IgD-negative memory B cell (primary cell): ENCODE measurements at regions not wholly inside any gene's neighbourhood (a gene's known extent, or its start where the extent isn't known, plus 50 kb on each side); places are given as distances from the start of the nearest gene placed in this dataset.
A peak's percentile ranks its signal among the peaks of the same experiment; 100 is the strongest.

Experiments
- H3K27ac Mint-ChIP-seq, 3 donors: one replicate each; pipeline ENCODE4 v1.8.0; 2020 to 2022; ENCODE audit warnings: mild to moderate bottlenecking in 3 of 3, mixed read lengths in 3 of 3, moderate library complexity in 1 of 3
- H3K27me3 Mint-ChIP-seq: one replicate; pipeline ENCODE4 v1.8.0; 2021; ENCODE audit warnings: mixed read lengths
- H3K36me3 Mint-ChIP-seq: one replicate; pipeline ENCODE4 v1.8.0; 2020; ENCODE audit warnings: mild to moderate bottlenecking, mixed read lengths
- H3K4me1 Mint-ChIP-seq, 3 donors: one replicate each; pipeline ENCODE4 v1.8.0; 2020 to 2022; ENCODE audit warnings: mixed read lengths in 3 of 3, mild to moderate bottlenecking in 1 of 3
- H3K4me3 Mint-ChIP-seq, 4 donors: one replicate each; pipeline ENCODE4 v1.8.0; 2020 to 2022; ENCODE audit warnings: mild to moderate bottlenecking in 4 of 4, mixed read lengths in 4 of 4, moderate library complexity in 3 of 4
- H3K9me3 Mint-ChIP-seq, 3 donors: one replicate each; pipeline ENCODE4 v1.8.0; 2020 to 2021; ENCODE audit warnings: mixed read lengths in 3 of 3, mild to moderate bottlenecking in 1 of 3

DNA sequence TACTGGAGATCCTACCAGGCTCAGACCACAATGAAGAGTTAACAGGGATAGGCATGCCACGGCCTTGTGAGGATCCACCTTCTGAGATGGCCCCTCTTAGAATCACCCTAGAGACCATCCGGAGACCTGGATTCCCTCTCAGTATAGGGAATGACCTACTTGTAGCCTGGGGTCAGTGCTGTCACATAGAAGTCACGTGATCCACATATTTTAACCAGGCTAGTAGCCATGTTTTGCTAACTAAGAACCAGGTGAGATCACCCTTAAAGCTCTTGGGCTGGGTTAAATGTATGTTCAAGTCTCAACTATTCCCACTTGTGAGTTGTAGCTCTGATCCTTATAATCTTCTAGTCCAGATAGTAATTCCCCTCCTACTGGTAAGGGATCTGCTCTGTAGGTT, 215.4 kb downstream of the CCNG2 start:
- H3K9me3 Mint-ChIP-seq, result peaks cover 0 to 5% (median 2%) of the 10 kb centered on the region in 3 donors
- H3K4me1 Mint-ChIP-seq, result peaks cover 0 to 3% (median 2%) of the 10 kb centered on the region in 3 donors
- no peak overlapping the region for H3K4me3 Mint-ChIP-seq
- H3K27me3 Mint-ChIP-seq, result no peaks in the 10 kb centered on the region
- no peaks in the 10 kb centered on the region for H3K36me3 Mint-ChIP-seq
- H3K27ac Mint-ChIP-seq, result no peak overlapping the region

- Mint-ChIP-seq H3K4me3 (no peak overlapping the region), H3K36me3 (no peaks in the 10 kb centered on the region), H3K27ac (no peak overlapping the region), H3K9me3 (peaks cover 0 to 5% (median 0%) of the 10 kb centered on the region in 3 donors), H3K27me3 (peaks cover 2% of the 10 kb centered on the region), H3K4me1 (peaks cover 0 to 2% (median 0%) of the 10 kb centered on the region in 3 donors)
These were observed 219.0 kb downstream of the CCNG2 start for GRCh38 chr4:77375866-77376607.

- no peak overlapping the region for H3K4me3 Mint-ChIP-seq
- H3K27me3 Mint-ChIP-seq, result peaks cover 2% of the 10 kb centered on the region
- peaks cover 0 to 2% (median 0%) of the 10 kb centered on the region in 3 donors for H3K9me3 Mint-ChIP-seq
- H3K27ac Mint-ChIP-seq, result peak overlapping the region in 1 of 3 donors; percentile 29
- H3K4me1 Mint-ChIP-seq, result peaks cover 0 to 2% (median 0%) of the 10 kb centered on the region in 3 donors
- H3K36me3 Mint-ChIP-seq, result no peaks in the 10 kb centered on the region
These were observed 219.9 kb downstream of the CCNG2 start for GRCh38 chr4:77376788-77377460.

DNA sequence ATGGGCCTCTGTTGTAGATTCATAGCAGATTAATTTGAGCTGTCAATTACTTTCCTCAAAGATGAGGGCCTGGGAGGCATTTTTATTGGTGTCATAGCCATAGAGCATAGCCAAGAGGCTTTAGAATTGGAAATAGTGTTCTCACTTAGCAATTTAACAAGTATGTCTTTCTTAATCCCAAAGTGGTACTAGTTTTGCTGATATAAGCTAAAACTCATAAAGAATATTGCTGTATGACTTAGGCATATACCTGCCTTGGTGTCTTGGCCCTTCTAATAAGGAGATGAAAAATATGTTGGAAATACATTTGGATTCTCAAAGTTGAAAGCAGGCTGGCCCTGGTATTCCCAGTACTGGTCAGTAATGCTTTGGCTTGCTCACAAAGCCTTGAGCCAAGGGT, 221.5 kb upstream of the CXCL13 start:
- Mint-ChIP-seq H3K4me3 (no peak overlapping the region), H3K9me3 (no peaks in the 10 kb centered on the region), H3K36me3 (no peaks in the 10 kb centered on the region), H3K4me1 (peaks cover 0 to 3% (median 0%) of the 10 kb centered on the region in 3 donors), H3K27me3 (no peaks in the 10 kb centered on the region), H3K27ac (no peak overlapping the region)

GRCh38 chr4:77385124-77385969, 220.3 kb upstream of the CXCL13 start:
- H3K4me3 Mint-ChIP-seq, result no peak overlapping the region
- H3K36me3 Mint-ChIP-seq, result no peaks in the 10 kb centered on the region
- H3K9me3 Mint-ChIP-seq, result no peaks in the 10 kb centered on the region
- H3K27me3 Mint-ChIP-seq, result peaks cover 1% of the 10 kb centered on the region
- H3K27ac Mint-ChIP-seq, result peak overlapping the region in 1 of 3 donors; percentile 52
- H3K4me1 Mint-ChIP-seq, result peaks cover 0 to 3% (median 0%) of the 10 kb centered on the region in 3 donors

DNA sequence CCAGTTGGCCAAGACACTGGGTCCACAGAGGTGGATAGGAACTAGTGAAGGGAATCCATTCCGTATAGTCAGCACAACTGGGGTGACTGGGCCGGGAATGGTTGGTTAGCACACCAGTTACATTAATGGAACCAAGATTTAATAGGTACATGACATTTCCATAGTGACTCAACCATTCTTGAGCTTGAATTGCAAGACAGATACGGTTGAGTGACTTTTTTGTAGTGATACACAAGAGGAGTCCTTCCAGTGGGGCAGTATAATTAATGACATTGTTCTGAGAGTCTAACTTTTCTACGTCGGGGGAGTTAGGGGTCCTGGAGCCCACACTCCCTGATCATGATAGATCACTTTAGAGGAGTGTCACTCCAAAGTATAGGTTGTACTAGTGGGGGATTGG, 211.6 kb upstream of the CXCL13 start:
- peaks cover 1% of the 10 kb centered on the region for H3K27me3 Mint-ChIP-seq

DNA sequence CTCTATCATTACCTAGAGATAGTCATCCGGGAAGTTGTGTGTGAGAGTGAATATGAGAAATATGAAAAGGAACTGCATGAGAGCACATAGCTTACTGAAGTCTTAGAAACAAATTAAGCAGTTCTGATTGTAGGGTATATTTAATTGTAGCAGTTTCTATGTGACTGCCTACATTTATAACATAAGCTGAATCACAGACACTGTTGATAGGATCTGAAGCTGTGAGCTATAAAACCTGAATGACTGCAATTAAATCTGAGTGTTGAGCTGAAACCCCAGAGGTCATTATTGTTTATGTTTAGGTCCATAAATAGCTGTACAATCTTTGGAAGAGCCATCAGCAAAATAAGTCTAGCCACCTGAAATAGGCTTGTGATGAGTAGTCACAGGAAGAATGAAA, 210.1 kb upstream of the CXCL13 start:
- Mint-ChIP-seq H3K4me1 (no peaks in the 10 kb centered on the region), H3K9me3 (peaks cover 0 to 8% (median 0%) of the 10 kb centered on the region in 3 donors), H3K4me3 (no peak overlapping the region), H3K36me3 (peaks cover 1% of the 10 kb centered on the region), H3K27me3 (no peaks in the 10 kb centered on the region), H3K27ac (no peak overlapping the region)

More for the DNA sequence above, 211.6 kb upstream of the CXCL13 start:
- peaks cover 1% of the 10 kb centered on the region for H3K36me3 Mint-ChIP-seq
- no peaks in the 10 kb centered on the region for H3K4me1 Mint-ChIP-seq
- no peak overlapping the region for H3K4me3 Mint-ChIP-seq
- H3K9me3 Mint-ChIP-seq, result peaks cover 0 to under 1% (median 0%) of the 10 kb centered on the region in 3 donors
- no peak overlapping the region for H3K27ac Mint-ChIP-seq

DNA sequence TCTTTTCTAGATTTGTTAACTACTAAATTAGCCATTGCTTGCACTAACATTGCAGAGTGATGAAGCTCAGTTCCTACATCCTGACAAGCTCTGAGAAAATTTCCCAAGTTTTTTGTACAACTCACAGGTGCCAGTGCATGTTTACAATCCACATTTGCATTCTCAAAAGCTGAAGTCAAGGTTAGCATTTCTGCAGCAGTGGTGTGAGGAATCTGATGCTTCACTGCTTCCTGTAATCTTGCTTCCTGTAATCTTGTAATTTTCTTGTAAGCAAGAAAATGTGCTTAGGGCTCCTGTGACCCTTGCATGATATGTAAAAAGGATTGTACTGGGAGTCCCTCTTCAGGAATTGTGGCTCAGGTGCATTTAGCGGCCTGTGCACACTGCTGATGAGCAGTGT, 207.4 kb upstream of the CXCL13 start:
- Mint-ChIP-seq H3K27ac (no peak overlapping the region), H3K4me3 (no peak overlapping the region), H3K27me3 (no peaks in the 10 kb centered on the region), H3K4me1 (no peaks in the 10 kb centered on the region), H3K36me3 (peaks cover 4% of the 10 kb centered on the region), H3K9me3 (peaks cover 0 to 8% (median 4%) of the 10 kb centered on the region in 3 donors)

- Mint-ChIP-seq H3K9me3 (peaks cover 0 to 8% (median 4%) of the 10 kb centered on the region in 3 donors), H3K27me3 (peaks cover 2% of the 10 kb centered on the region)
These were observed 205.8 kb upstream of the CXCL13 start for GRCh38 chr4:77399831-77400230.

DNA sequence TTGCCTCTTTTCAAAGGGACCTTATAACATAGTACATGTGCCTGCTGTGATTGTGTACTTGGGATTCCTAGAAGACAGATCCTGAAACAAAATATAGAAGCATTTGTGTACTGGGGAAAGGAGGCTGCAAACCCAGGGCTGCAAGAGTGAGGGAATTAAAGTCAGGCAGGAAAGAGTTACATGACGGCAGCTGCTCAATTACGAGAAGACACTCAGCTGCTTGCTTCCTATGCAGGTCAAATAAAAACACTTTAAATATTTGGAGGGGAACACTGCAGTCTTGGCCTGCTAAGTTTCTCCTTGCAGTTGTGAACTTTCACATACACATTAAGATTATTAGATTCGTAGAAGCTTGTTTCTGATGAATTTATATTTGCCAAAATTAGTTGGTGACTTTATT, 191.9 kb upstream of the CXCL13 start:
- no peaks in the 10 kb centered on the region for H3K36me3 Mint-ChIP-seq

More at GRCh38 chr4:77399831-77400230, 205.8 kb upstream of the CXCL13 start:
- Mint-ChIP-seq H3K27ac (no peak overlapping the region), H3K4me1 (no peaks in the 10 kb centered on the region), H3K36me3 (peaks cover 2% of the 10 kb centered on the region), H3K4me3 (no peak overlapping the region)

DNA sequence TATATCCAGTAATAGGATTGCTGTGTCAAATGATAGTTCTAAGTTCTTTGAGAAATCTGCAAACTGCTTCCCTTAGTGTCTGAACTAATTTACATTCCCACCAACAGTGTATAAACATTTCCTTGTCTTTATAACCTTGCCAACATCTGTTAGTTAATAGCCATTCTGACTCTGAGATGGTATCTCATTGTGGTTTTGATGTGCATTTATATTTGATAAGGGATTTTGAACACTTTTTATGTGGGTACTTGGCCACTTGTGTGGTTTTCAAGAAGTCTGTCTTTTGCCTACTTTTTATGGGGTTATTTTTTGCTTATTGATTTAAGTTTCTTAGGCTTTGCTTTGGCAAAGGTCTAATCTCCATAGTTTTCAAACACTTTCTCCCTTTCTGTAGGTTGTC, 189.9 kb upstream of the CXCL13 start:
- H3K4me1 Mint-ChIP-seq, result no peaks in the 10 kb centered on the region
- H3K9me3 Mint-ChIP-seq, result no peaks in the 10 kb centered on the region
- H3K36me3 Mint-ChIP-seq, result no peaks in the 10 kb centered on the region
- no peak overlapping the region for H3K4me3 Mint-ChIP-seq
- H3K27ac Mint-ChIP-seq, result no peak overlapping the region
- peaks cover 5% of the 10 kb centered on the region for H3K27me3 Mint-ChIP-seq

More for the DNA sequence above, 191.9 kb upstream of the CXCL13 start:
- Mint-ChIP-seq H3K27me3 (peaks cover 4% of the 10 kb centered on the region), H3K9me3 (no peaks in the 10 kb centered on the region), H3K4me3 (peak overlapping the region in 1 of 4 donors; percentile 43), H3K27ac (no peak overlapping the region), H3K4me1 (no peaks in the 10 kb centered on the region)

GRCh38 chr4:77418333-77418732, 187.3 kb upstream of the CXCL13 start:
- Mint-ChIP-seq H3K27ac (no peak overlapping the region), H3K9me3 (no peaks in the 10 kb centered on the region), H3K27me3 (peaks cover 5% of the 10 kb centered on the region), H3K36me3 (no peaks in the 10 kb centered on the region), H3K4me1 (no peaks in the 10 kb centered on the region), H3K4me3 (no peak overlapping the region)

DNA sequence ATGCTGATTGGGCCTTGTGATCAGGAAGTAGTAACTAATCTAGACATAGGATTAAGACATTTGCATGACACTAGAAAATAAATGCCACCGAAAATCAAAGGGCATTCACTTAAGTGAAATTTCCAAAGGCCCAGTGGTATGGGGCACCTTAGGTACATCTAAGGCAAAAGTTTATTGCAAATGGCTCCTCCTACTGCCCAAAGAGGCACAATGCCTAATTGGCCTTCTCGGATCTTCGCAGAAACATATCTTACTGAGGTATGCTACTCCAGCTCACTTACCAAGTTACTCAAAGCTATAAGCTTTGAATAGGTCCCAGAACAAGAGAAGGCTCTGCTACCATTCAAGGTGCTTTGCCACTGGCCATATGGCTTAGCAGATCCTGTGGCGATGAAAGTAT, 174.8 kb upstream of the CXCL13 start:
- H3K36me3 Mint-ChIP-seq, result no peaks in the 10 kb centered on the region
- H3K27ac Mint-ChIP-seq, result no peak overlapping the region
- no peaks in the 10 kb centered on the region for H3K27me3 Mint-ChIP-seq
- H3K4me1 Mint-ChIP-seq, result peaks cover 4 to 8% (median 6%) of the 10 kb centered on the region in 3 donors
- no peak overlapping the region for H3K4me3 Mint-ChIP-seq
- H3K9me3 Mint-ChIP-seq, result no peaks in the 10 kb centered on the region

- no peaks in the 10 kb centered on the region for H3K27me3 Mint-ChIP-seq
- H3K36me3 Mint-ChIP-seq, result no peaks in the 10 kb centered on the region
- no peak overlapping the region for H3K27ac Mint-ChIP-seq
- no peaks in the 10 kb centered on the region for H3K9me3 Mint-ChIP-seq
- H3K4me3 Mint-ChIP-seq, result no peak overlapping the region
- H3K4me1 Mint-ChIP-seq, result peaks cover 4 to 8% (median 6%) of the 10 kb centered on the region in 3 donors
These were observed 174.1 kb upstream of the CXCL13 start for GRCh38 chr4:77431546-77431945.
